HepG2 (cell line): ENCODE measurements at regions not wholly inside any gene's neighbourhood (a gene's known extent, or its start where the extent isn't known, plus 50 kb on each side); places are given as distances from the start of the nearest gene placed in this dataset.

Experiments
- BRF2 ChIP-seq: sonication (generic); formaldehyde crosslinking; IDR thresholded peaks from 2 replicates; pipeline ENCODE4 v1.8.1; 2022; ENCODE audit warnings: mild to moderate bottlenecking, missing genetic modification reagents
- DDIT3 ChIP-seq: sonication (generic); formaldehyde crosslinking; IDR thresholded peaks from 2 replicates; pipeline ENCODE4 v1.4.0; 2020; ENCODE audit warnings: mild to moderate bottlenecking, missing genetic modification reagents
- EP300 ChIP-seq, 3 experiments: sonication (generic) in 1 of 3; formaldehyde crosslinking in 1 of 3; IDR thresholded peaks; 2 replicates each; pipeline versions ENCODE4 v1.5.1 to v1.6.1; 2011 to 2020; ENCODE audit warnings: low read depth in 2 of 3, low read length in 2 of 3, borderline replicate concordance in 1 of 3, improper control_type of control experiment in 1 of 3, mild to moderate bottlenecking in 1 of 3, missing genetic modification reagents in 1 of 3, moderate library complexity in 1 of 3
- JARID2 ChIP-seq: sonication (generic); formaldehyde crosslinking; IDR thresholded peaks from 2 replicates; pipeline ENCODE4 v1.8.1; 2023; ENCODE audit warnings: missing genetic modification reagents, inconsistent platforms; ENCODE audit not compliant: insufficient replicate concordance
- MTA1 ChIP-seq: sonication (generic); formaldehyde crosslinking; IDR thresholded peaks from 2 replicates; pipeline ENCODE4 v1.4.0; 2020; ENCODE audit warnings: missing genetic modification reagents, mild to moderate bottlenecking, borderline replicate concordance
- NR2F6 ChIP-seq, 2 experiments: IDR thresholded peaks; 2 replicates each; pipeline ENCODE4 v1.6.1; 2016; ENCODE audit warnings: antibody characterized with exemption in 1 of 2, mild to moderate bottlenecking in 1 of 2
- TFDP1 ChIP-seq: IDR thresholded peaks from 2 replicates; pipeline ENCODE4 v1.6.1; 2016; ENCODE audit warnings: missing compliant biosample characterization, missing genetic modification reagents, borderline replicate concordance
- ZBTB1 ChIP-seq: sonication (generic); formaldehyde crosslinking; IDR thresholded peaks from 2 replicates; pipeline ENCODE4 v1.4.0; 2020; ENCODE audit warnings: missing genetic modification reagents, borderline replicate concordance
- ZBTB26 ChIP-seq: IDR thresholded peaks from 2 replicates; pipeline ENCODE4 v1.6.1; 2016; ENCODE audit warnings: missing compliant biosample characterization, missing genetic modification reagents, borderline replicate concordance
- TF ChIP-seq, protein P1 (sequence below): sonication (generic); formaldehyde crosslinking; IDR thresholded peaks from 2 replicates; pipeline ENCODE4 v1.9.0; 2021; ENCODE audit warnings: mild to moderate bottlenecking, missing genetic modification reagents
- TF ChIP-seq, protein P2 (sequence below): sonication (generic); formaldehyde crosslinking; IDR thresholded peaks from 2 replicates; pipeline ENCODE4 v1.5.0; 2020; ENCODE audit warnings: missing genetic modification reagents

DNA sequence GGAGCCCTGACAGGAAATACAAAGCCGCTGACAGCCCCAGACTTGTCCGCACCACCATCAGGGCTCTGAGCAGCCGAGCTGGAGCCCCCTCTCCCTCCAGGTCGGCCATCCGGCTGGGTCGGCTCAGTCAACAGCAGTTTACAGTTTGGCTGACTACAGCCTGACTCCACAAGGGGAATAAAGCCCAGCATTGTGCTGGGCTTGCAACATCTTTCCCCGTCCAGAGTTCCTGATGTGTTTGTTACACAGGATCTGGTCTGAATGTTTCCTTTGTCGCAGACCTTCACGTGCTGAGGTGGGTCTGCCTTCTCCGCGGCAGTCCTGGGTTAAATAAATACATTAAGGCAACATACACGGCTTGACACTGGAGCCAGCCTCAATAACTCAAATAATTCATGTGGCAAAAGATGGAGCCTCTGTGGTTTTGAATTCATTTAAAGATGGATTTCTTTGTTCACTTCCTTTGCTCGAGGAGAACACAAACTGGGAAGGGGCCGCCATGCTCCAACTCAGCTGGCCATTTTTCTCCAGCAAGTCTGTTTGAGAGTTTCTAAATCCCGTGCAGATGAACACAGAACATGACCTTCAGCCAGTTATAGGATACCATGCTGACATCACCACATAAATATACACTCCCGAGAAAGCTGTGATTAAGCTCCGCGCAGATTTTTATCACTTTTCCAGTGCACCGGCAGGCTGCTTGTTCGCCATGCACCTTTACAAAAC is 192.1 kb downstream of the WDR11 start (continued):
- TF ChIP-seq, protein P1, sequence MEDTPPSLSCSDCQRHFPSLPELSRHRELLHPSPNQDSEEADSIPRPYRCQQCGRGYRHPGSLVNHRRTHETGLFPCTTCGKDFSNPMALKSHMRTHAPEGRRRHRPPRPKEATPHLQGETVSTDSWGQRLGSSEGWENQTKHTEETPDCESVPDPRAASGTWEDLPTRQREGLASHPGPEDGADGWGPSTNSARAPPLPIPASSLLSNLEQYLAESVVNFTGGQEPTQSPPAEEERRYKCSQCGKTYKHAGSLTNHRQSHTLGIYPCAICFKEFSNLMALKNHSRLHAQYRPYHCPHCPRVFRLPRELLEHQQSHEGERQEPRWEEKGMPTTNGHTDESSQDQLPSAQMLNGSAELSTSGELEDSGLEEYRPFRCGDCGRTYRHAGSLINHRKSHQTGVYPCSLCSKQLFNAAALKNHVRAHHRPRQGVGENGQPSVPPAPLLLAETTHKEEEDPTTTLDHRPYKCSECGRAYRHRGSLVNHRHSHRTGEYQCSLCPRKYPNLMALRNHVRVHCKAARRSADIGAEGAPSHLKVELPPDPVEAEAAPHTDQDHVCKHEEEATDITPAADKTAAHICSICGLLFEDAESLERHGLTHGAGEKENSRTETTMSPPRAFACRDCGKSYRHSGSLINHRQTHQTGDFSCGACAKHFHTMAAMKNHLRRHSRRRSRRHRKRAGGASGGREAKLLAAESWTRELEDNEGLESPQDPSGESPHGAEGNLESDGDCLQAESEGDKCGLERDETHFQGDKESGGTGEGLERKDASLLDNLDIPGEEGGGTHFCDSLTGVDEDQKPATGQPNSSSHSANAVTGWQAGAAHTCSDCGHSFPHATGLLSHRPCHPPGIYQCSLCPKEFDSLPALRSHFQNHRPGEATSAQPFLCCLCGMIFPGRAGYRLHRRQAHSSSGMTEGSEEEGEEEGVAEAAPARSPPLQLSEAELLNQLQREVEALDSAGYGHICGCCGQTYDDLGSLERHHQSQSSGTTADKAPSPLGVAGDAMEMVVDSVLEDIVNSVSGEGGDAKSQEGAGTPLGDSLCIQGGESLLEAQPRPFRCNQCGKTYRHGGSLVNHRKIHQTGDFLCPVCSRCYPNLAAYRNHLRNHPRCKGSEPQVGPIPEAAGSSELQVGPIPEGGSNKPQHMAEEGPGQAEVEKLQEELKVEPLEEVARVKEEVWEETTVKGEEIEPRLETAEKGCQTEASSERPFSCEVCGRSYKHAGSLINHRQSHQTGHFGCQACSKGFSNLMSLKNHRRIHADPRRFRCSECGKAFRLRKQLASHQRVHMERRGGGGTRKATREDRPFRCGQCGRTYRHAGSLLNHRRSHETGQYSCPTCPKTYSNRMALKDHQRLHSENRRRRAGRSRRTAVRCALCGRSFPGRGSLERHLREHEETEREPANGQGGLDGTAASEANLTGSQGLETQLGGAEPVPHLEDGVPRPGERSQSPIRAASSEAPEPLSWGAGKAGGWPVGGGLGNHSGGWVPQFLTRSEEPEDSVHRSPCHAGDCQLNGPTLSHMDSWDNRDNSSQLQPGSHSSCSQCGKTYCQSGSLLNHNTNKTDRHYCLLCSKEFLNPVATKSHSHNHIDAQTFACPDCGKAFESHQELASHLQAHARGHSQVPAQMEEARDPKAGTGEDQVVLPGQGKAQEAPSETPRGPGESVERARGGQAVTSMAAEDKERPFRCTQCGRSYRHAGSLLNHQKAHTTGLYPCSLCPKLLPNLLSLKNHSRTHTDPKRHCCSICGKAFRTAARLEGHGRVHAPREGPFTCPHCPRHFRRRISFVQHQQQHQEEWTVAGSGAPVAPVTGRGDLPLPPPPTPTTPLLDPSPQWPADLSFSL (CRISPR knock-in tag) = no peak
- TF ChIP-seq EP300 (IDR thresholded peaks at IDR 0.05; ENCODE audit: low read depth in 2 of 2, low read length in 2 of 2) (peak; percentile 76 to 89; a peak in 3 of 4 replicates), EP300 (CRISPR knock-in tag; IDR thresholded peaks at IDR 0.05; ENCODE audit: borderline replicate concordance) (peak; percentile 74; the same call in 1 of the 2 replicates), NR2F6 (IDR thresholded peaks at IDR 0.05) (peak; percentile 52), NR2F6 (CRISPR knock-in tag; IDR thresholded peaks at IDR 0.05) (peak; percentile 63; the same call in 1 of the 2 replicates), TFDP1 (CRISPR knock-in tag) (no peak), BRF2 (CRISPR knock-in tag) (no peak), ZBTB1 (no peak), JARID2 (CRISPR knock-in tag) (no peak), MTA1 (CRISPR knock-in tag) (0 out of 2 replicates have a peak, but pooled peaks have one; percentile 54), ZBTB26 (no peak), DDIT3 (CRISPR knock-in tag) (no peak)
- TF ChIP-seq, protein P2, sequence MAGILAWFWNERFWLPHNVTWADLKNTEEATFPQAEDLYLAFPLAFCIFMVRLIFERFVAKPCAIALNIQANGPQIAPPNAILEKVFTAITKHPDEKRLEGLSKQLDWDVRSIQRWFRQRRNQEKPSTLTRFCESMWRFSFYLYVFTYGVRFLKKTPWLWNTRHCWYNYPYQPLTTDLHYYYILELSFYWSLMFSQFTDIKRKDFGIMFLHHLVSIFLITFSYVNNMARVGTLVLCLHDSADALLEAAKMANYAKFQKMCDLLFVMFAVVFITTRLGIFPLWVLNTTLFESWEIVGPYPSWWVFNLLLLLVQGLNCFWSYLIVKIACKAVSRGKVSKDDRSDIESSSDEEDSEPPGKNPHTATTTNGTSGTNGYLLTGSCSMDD = no peak
